HepG2 (cell line): ENCODE measurements at regions not wholly inside any gene's neighbourhood (a gene's known extent, or its start where the extent isn't known, plus 50 kb on each side); places are given as distances from the start of the nearest gene placed in this dataset.

Source experiments
- GTF2F1 ChIP-seq: fragments of 150-350 bp; IDR thresholded peaks from 2 replicates; pipeline ENCODE4 v1.6.1; 2014; ENCODE audit warnings: low read length
- HNRNPK ChIP-seq: fragments of 200-400 bp; formaldehyde crosslinking; IDR thresholded peaks from 2 replicates; pipeline ENCODE4 v1.6.1; 2018; ENCODE audit warnings: low read length, low read depth, moderate library complexity, mild to moderate bottlenecking; ENCODE audit not compliant: poor library complexity, severe bottlenecking
- KLF9 ChIP-seq: IDR thresholded peaks from 2 replicates; pipeline ENCODE4 v1.6.1; 2016; ENCODE audit warnings: low read depth
- LCORL ChIP-seq, 2 experiments: fragments of 450-650 bp in 1 of 2; sonication (generic) in 1 of 2; formaldehyde crosslinking in 1 of 2; IDR thresholded peaks; 2 replicates each; pipeline versions ENCODE4 v1.5.0 to v1.6.1; 2017 to 2020; ENCODE audit warnings: antibody characterized with exemption in 1 of 2, missing genetic modification reagents in 1 of 2
- MED13 ChIP-seq: sonication (generic); formaldehyde crosslinking; IDR thresholded peaks from 2 replicates; pipeline ENCODE4 v1.5.0; 2020; ENCODE audit warnings: missing genetic modification reagents
- MTA3 ChIP-seq: sonication (generic); formaldehyde crosslinking; IDR thresholded peaks from 2 replicates; pipeline ENCODE4 v1.4.0; 2020; ENCODE audit warnings: missing genetic modification reagents
- PHF21A ChIP-seq: sonication (generic); formaldehyde crosslinking; IDR thresholded peaks from 2 replicates; pipeline ENCODE4 v1.5.0; 2020; ENCODE audit warnings: mild to moderate bottlenecking, missing genetic modification reagents
- RAD21 ChIP-seq: fragments of 450-650 bp; formaldehyde crosslinking; IDR thresholded peaks from 2 replicates; pipeline ENCODE4 v1.5.0; 2020; ENCODE audit warnings: mild to moderate bottlenecking
- RAD51 ChIP-seq: fragments of 450-650 bp; IDR thresholded peaks from 2 replicates; pipeline ENCODE4 v1.6.1; 2016; ENCODE audit warnings: borderline replicate concordance
- REXO4 ChIP-seq: sonication (generic); formaldehyde crosslinking; IDR thresholded peaks from 2 replicates; pipeline ENCODE4 v1.8.0; 2022; ENCODE audit warnings: missing genetic modification reagents, mild to moderate bottlenecking, borderline replicate concordance
- SNAPC2 ChIP-seq: sonication (generic); formaldehyde crosslinking; IDR thresholded peaks from 2 replicates; pipeline ENCODE4 v1.8.1; 2022; ENCODE audit warnings: mild to moderate bottlenecking, missing genetic modification reagents
- SNRNP70 ChIP-seq: fragments of 200-400 bp; formaldehyde crosslinking; IDR thresholded peaks from 2 replicates; pipeline ENCODE4 v1.6.1; 2017; ENCODE audit warnings: mild to moderate bottlenecking, low read depth, low read length, moderate library complexity
- THYN1 ChIP-seq: sonication (generic); formaldehyde crosslinking; IDR thresholded peaks from 2 replicates; pipeline ENCODE4 v1.8.1; 2023; ENCODE audit warnings: low read depth, mild to moderate bottlenecking, moderate library complexity, missing genetic modification reagents, borderline replicate concordance
- ZNF333 ChIP-seq: sonication (generic); formaldehyde crosslinking; IDR thresholded peaks from 2 replicates; pipeline ENCODE4 v1.4.0; 2020; ENCODE audit warnings: mild to moderate bottlenecking, missing genetic modification reagents, borderline replicate concordance
- ZNF34 ChIP-seq: sonication (generic); formaldehyde crosslinking; IDR thresholded peaks from 2 replicates; pipeline ENCODE4 v1.4.0; 2020; ENCODE audit warnings: mild to moderate bottlenecking, missing genetic modification reagents, borderline replicate concordance
- ZNF354B ChIP-seq: sonication (generic); formaldehyde crosslinking; IDR thresholded peaks from 2 replicates; pipeline ENCODE4 v1.8.0; 2022; ENCODE audit warnings: mild to moderate bottlenecking, missing genetic modification reagents
- ZNF558 ChIP-seq: sonication (generic); formaldehyde crosslinking; IDR thresholded peaks from 2 replicates; pipeline ENCODE4 v1.9.0; 2022; ENCODE audit warnings: mild to moderate bottlenecking, missing genetic modification reagents, borderline replicate concordance
- ZNF75D ChIP-seq: sonication (generic); formaldehyde crosslinking; IDR thresholded peaks from 2 replicates; pipeline ENCODE4 v1.8.1; 2023; ENCODE audit warnings: missing genetic modification reagents, mild to moderate bottlenecking, borderline replicate concordance
- ZSCAN30 ChIP-seq: sonication (generic); formaldehyde crosslinking; IDR thresholded peaks from 2 replicates; pipeline ENCODE4 v1.5.0; 2020; ENCODE audit warnings: mild to moderate bottlenecking, missing genetic modification reagents
- TF ChIP-seq, protein P1 (sequence below): sonication (generic); formaldehyde crosslinking; IDR thresholded peaks from 2 replicates; pipeline ENCODE4 v1.8.1; 2022; ENCODE audit warnings: mild to moderate bottlenecking, missing genetic modification reagents
- TF ChIP-seq, protein P2 (sequence below): IDR thresholded peaks from 2 replicates; pipeline ENCODE4 v1.6.1; 2016; ENCODE audit warnings: low read depth, missing genetic modification reagents, missing compliant biosample characterization
- TF ChIP-seq, protein P3 (sequence below): sonication (generic); formaldehyde crosslinking; IDR thresholded peaks from 2 replicates; pipeline ENCODE4 v1.4.0; 2020; ENCODE audit warnings: missing genetic modification reagents
- TF ChIP-seq, protein P4 (sequence below): IDR thresholded peaks from 2 replicates; pipeline ENCODE4 v1.6.1; 2018; ENCODE audit warnings: missing genetic modification reagents

DNA sequence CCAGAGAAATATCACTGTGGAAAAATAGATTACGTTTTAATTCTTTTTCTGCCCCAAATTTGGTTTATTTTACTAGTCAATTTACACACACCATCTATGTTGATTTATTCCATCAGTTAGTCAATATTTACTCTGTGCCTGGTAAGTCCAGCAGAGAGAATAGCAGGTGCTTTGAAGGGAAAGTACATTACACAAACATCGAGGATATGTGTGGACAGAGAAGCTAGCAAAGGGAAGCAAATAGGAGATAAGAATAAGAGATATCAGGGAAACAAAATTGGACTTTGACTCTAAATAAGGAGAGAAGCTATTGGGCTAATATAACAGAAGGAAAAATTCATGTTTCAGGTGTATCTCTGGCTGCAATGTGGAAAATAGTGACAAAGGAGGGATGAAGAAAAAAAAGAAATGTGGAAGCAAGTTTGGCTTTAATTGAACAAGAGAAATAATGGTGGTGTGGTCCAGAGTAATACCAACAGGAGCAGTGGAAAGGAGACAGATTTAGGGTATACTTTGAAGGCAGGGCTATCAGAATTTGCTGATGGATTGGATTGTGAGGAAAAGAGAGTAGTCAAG is 587.7 kb upstream of the CDH6 start (continued):
- TF ChIP-seq ZSCAN30 = no peak
- TF ChIP-seq REXO4 (CRISPR knock-in tag) = no peak
- no peak for TF ChIP-seq ZNF333 (CRISPR knock-in tag)
- no peak for TF ChIP-seq MTA3
- TF ChIP-seq, protein P1, sequence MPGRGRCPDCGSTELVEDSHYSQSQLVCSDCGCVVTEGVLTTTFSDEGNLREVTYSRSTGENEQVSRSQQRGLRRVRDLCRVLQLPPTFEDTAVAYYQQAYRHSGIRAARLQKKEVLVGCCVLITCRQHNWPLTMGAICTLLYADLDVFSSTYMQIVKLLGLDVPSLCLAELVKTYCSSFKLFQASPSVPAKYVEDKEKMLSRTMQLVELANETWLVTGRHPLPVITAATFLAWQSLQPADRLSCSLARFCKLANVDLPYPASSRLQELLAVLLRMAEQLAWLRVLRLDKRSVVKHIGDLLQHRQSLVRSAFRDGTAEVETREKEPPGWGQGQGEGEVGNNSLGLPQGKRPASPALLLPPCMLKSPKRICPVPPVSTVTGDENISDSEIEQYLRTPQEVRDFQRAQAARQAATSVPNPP (CRISPR knock-in tag) = 0 out of 2 replicates have a peak, but pooled peaks have one; percentile 42
- 0 out of 2 replicates have a peak, but pooled peaks have one; percentile 46 for TF ChIP-seq PHF21A (CRISPR knock-in tag)
- TF ChIP-seq, protein P2, sequence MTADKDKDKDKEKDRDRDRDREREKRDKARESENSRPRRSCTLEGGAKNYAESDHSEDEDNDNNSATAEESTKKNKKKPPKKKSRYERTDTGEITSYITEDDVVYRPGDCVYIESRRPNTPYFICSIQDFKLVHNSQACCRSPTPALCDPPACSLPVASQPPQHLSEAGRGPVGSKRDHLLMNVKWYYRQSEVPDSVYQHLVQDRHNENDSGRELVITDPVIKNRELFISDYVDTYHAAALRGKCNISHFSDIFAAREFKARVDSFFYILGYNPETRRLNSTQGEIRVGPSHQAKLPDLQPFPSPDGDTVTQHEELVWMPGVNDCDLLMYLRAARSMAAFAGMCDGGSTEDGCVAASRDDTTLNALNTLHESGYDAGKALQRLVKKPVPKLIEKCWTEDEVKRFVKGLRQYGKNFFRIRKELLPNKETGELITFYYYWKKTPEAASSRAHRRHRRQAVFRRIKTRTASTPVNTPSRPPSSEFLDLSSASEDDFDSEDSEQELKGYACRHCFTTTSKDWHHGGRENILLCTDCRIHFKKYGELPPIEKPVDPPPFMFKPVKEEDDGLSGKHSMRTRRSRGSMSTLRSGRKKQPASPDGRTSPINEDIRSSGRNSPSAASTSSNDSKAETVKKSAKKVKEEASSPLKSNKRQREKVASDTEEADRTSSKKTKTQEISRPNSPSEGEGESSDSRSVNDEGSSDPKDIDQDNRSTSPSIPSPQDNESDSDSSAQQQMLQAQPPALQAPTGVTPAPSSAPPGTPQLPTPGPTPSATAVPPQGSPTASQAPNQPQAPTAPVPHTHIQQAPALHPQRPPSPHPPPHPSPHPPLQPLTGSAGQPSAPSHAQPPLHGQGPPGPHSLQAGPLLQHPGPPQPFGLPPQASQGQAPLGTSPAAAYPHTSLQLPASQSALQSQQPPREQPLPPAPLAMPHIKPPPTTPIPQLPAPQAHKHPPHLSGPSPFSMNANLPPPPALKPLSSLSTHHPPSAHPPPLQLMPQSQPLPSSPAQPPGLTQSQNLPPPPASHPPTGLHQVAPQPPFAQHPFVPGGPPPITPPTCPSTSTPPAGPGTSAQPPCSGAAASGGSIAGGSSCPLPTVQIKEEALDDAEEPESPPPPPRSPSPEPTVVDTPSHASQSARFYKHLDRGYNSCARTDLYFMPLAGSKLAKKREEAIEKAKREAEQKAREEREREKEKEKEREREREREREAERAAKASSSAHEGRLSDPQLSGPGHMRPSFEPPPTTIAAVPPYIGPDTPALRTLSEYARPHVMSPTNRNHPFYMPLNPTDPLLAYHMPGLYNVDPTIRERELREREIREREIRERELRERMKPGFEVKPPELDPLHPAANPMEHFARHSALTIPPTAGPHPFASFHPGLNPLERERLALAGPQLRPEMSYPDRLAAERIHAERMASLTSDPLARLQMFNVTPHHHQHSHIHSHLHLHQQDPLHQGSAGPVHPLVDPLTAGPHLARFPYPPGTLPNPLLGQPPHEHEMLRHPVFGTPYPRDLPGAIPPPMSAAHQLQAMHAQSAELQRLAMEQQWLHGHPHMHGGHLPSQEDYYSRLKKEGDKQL (CRISPR knock-in tag) = peak; percentile 96
- TF ChIP-seq GTF2F1 = no peak
- TF ChIP-seq, protein P3, sequence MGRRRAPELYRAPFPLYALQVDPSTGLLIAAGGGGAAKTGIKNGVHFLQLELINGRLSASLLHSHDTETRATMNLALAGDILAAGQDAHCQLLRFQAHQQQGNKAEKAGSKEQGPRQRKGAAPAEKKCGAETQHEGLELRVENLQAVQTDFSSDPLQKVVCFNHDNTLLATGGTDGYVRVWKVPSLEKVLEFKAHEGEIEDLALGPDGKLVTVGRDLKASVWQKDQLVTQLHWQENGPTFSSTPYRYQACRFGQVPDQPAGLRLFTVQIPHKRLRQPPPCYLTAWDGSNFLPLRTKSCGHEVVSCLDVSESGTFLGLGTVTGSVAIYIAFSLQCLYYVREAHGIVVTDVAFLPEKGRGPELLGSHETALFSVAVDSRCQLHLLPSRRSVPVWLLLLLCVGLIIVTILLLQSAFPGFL (CRISPR knock-in tag) = no peak
- TF ChIP-seq HNRNPK = no peak
- TF ChIP-seq ZNF34 (CRISPR knock-in tag) = no peak
- no peak for TF ChIP-seq RAD51
- TF ChIP-seq, protein P4, sequence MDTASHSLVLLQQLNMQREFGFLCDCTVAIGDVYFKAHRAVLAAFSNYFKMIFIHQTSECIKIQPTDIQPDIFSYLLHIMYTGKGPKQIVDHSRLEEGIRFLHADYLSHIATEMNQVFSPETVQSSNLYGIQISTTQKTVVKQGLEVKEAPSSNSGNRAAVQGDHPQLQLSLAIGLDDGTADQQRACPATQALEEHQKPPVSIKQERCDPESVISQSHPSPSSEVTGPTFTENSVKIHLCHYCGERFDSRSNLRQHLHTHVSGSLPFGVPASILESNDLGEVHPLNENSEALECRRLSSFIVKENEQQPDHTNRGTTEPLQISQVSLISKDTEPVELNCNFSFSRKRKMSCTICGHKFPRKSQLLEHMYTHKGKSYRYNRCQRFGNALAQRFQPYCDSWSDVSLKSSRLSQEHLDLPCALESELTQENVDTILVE (CRISPR knock-in tag) = peak; percentile 78
- no peak for TF ChIP-seq THYN1 (CRISPR knock-in tag)
- no peak for TF ChIP-seq ZNF75D (CRISPR knock-in tag)
- TF ChIP-seq MED13 (CRISPR knock-in tag) = peak; percentile 71; the same call in 1 of the 2 replicates
- TF ChIP-seq ZNF354B (CRISPR knock-in tag) = no peak
- TF ChIP-seq SNAPC2 = no peak
- TF ChIP-seq RAD21 (CRISPR knock-in tag) = no peak
- TF ChIP-seq KLF9 (CRISPR knock-in tag) = no peak
- no peak for TF ChIP-seq ZNF558 (CRISPR knock-in tag)
- TF ChIP-seq LCORL (IDR thresholded peaks at IDR 0.05) = peak; percentile 90
- no peak; the same call in 1 of the 2 replicates for TF ChIP-seq LCORL (CRISPR knock-in tag; IDR thresholded peaks at IDR 0.05)
- TF ChIP-seq SNRNP70 = no peak
